GM21825 (cell line): ENCODE measurements at regions not wholly inside any gene's neighbourhood (a gene's known extent, or its start where the extent isn't known, plus 50 kb on each side); places are given as distances from the start of the nearest gene placed in this dataset.

ENCODE experiments used
- ATAC-seq: cut with Tn5 transposase; IDR thresholded peaks from one replicate; pipeline ENCODE4 v1.9.1; 2021; ENCODE audit warnings: mild to moderate bottlenecking, moderate library complexity; ENCODE audit not compliant: unreplicated experiment

- no peak for ATAC-seq
Measured at GRCh38 chr14:54206516-54206915, 190.3 kb upstream of the CDKN3 start.

GRCh38 chr14:54207075-54207474 lies 189.7 kb upstream of the CDKN3 start:
- ATAC-seq = no peak

- ATAC-seq = no peak
Measured at GRCh38 chr14:54207476-54208462, 189.0 kb upstream of the CDKN3 start.

- ATAC-seq = no peak
Measured at GRCh38 chr14:54208751-54209150, 188.1 kb upstream of the CDKN3 start.

GRCh38 chr14:54209511-54210250 lies 187.1 kb upstream of the CDKN3 start:
- ATAC-seq = no peak

GRCh38 chr14:54211551-54212308 lies 185.1 kb upstream of the CDKN3 start:
- ATAC-seq = no peak

- ATAC-seq = no peak
Measured at GRCh38 chr14:54213536-54213935, 183.3 kb upstream of the CDKN3 start.

GRCh38 chr14:54216827-54217226 lies 180.0 kb upstream of the CDKN3 start:
- no peak for ATAC-seq

- no peak for ATAC-seq
Measured at GRCh38 chr14:54219261-54220070, 177.3 kb upstream of the CDKN3 start.

GRCh38 chr14:54220071-54220703 lies 176.6 kb upstream of the CDKN3 start:
- no peak for ATAC-seq

- ATAC-seq = no peak
Measured at GRCh38 chr14:54220704-54221431, 175.9 kb upstream of the CDKN3 start.

GRCh38 chr14:54221432-54221803 lies 175.4 kb upstream of the CDKN3 start:
- no peak for ATAC-seq

GRCh38 chr14:54221971-54222370 lies 174.8 kb upstream of the CDKN3 start:
- no peak for ATAC-seq

- ATAC-seq = no peak
Measured at GRCh38 chr14:54223831-54224402, 172.9 kb upstream of the CDKN3 start.

GRCh38 chr14:54225457-54226060 lies 171.2 kb upstream of the CDKN3 start:
- ATAC-seq = no peak

- ATAC-seq = no peak
Measured at GRCh38 chr14:54226103-54226502, 170.7 kb upstream of the CDKN3 start.

GRCh38 chr14:54226558-54226957 lies 170.2 kb upstream of the CDKN3 start:
- no peak for ATAC-seq

GRCh38 chr14:54229136-54229535 lies 167.7 kb upstream of the CDKN3 start:
- no peak for ATAC-seq

GRCh38 chr14:54230645-54231044 lies 166.2 kb upstream of the CDKN3 start:
- ATAC-seq = no peak
